Muscle of back (tissue), 3 donors: ENCODE measurements at regions not wholly inside any gene's neighbourhood (a gene's known extent, or its start where the extent isn't known, plus 50 kb on each side); places are given as distances from the start of the nearest gene placed in this dataset.

Experiments used
- DNase-seq, 3 donors: peaks; one replicate each; pipeline versions ENCODE4 v3.0.0 to v3.0.0-alpha.2; 2013

DNA sequence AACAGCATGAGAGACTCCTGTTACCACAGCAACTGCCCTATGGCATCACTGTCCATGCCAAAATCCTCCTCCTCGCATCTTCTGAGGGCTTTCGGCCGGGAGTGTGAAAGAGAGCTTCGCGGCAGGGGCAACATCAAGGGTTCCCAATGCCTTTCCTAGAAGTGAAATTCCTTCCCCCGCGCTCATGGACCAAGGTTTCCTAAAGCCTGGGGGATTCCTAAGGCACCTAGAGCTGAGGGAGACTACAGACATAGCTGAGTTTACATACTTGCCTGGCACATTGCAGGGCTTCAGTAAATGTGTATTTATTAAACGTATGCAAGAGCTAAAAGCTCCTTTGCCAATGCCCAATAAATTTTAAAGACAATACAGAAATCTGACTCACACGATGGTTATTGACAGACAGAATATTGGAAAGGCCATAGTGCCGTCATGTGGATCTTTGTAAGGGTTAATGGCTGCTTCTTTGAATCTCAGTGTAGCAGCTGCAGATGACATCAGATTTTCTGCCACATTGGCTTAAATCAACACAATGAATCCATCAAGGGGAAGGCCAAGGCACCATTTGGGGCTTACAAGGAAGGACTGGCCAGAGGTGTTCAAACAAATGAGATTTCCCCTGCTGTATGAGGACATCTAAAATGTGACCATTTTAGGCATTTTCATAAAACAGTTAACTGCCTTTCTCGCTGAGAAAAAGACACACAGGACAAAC lies 281.2 kb upstream of the JARID2 start:
- peak in 2 of 3 donors; percentile 20 to 57 for DNase-seq

DNA sequence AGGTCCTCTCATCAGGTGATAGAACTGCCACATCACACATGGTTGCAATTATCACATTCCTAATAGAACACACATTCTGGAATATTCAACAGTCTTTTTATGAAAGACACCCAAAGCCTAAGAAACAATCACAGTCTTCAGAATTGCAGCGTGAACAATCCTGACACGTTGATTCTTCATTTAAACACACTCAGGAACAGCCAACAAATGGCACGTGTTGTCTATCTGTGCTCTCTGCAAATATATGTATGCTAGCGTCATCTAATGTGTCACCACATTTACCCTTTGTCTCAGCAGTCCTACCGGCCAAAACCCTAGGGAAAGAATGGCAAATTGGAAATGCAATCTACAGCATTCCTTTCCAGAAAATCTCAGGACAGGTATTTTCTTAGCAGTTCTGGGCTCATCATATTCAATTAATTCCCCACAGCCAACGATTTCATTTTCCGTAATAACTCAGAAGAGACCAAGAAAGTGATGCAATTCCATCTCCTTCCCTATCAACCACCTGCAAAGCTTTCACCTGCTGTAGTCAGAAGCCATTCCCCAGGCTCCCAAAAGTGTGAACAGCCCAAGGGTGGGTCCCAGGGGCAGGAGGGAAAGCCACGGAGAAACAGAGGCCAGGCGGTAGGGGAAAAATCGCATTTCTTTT lies 280.3 kb upstream of the JARID2 start:
- DNase-seq = peak in 2 of 3 donors; percentile 11 to 48

DNA sequence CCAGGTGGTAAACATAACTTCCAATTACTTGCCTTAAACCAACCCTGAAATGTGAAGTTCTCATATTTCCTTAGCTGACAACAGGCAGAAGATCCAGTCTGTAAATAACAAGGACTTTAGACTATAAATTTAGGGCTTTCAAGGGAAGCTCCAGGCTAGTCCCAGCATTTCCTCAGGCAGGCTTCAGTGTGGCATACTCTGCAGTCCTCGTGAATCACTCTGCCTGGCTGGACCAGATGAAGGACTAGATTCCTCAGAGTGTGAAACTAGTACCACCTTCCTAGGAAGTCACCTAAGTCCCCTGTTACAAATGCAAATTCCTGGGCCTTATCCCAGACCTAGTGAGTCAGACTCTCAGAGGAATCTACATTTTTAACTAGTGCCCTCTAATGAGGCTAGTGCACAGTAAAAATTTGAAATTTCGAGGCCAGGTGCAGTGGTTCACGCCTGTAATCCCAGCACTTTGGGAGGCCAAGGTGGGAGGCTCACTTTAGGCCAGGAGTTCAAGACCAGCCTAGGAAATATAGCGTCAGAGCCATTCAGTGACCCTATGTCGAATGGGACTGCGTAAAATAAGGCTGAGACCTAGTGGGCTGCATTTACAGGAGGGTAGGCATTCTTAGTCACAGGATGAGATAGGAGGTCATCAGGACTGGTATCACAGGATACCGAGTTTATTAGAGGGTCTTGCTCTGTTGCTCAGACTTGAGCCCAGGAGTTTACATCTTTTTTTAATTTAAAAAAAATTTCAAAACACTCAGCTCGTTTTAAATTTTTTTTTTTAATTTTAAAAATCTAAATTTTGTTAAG lies 279.6 kb upstream of the JARID2 start:
- no peak for DNase-seq

DNA sequence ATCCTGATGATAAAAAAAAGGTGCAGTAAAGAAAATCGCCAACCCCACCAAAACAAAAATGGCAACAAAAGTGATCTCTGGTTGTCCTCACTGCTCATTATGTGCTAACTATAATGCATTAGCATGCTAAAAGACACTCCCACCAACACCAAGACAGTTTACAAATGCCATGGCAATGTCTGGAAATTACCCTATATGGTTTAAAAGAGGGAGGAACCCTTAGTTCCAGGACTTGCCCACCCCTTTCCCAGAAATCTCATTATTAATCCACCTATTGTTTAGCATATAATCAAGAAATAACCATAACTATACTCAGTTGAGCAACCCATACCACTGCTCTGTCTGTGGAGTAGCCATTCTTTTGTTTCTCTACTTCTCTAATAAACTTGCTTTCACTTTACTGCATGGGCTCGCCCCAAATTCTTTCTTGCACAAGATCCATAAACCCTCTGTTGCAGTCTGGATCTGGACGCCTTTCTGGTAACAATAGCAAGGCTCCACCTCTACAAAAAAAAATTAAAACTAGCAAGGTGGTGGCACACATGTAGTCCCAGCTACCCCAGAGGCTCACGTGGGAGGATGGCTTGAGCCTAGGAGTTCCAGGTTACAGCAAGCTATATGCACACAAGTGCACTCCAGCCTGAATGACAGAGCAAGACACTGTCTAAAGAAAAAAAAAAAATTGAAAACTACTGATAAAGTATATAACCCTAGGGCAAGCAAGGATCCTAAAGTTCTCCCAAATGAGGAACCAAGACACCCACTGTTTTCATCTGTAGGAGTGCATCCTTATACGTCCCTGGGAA lies 278.8 kb upstream of the JARID2 start:
- DNase-seq = no peak

DNA sequence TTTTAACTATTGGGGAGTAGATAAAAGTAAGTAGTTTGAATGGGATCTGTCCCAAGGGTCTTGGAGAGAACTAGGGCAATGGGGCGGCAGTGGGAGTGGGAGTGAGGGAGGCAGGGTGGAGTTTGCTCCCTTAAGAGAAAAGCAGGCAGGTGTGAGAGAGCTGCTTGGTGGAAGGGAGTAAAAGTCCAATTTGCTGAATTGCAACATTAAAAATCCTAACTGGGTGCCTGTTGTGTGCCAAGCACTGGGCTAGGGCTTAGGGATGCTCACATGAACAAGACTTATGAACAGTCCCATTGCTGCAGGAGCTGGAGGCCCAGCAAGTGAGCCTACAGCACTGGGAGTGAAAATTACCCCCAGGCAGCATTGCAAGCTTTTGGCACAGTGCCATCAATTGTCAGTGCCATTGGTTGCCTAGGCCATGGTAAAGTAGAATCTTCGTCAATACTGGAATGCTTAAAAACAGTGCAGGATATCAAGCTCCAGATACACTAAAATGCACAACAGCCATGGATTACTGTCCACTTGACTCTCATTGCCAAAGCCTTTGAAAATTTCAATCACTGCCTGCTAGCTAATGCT lies 277.7 kb upstream of the JARID2 start:
- no peak for DNase-seq

DNA sequence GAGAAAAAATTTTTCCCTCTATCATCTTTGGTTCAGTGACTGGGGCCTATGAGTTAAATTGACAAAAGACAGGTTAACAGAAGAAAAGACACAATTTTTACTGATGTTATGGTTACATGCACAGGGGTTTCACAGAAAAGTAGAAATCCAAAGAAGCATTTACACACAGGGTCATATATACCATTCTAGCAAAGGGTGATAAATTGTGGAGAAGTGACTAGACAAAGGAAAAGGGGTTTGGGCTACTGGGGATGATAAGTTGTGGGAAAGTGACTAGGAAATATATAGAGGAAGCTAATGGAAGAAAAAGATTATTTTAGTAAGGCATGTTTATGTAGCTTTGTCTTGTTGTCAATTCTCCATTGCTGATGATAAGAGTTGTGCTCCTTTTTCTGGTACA lies 276.7 kb upstream of the JARID2 start:
- DNase-seq = no peak

DNA sequence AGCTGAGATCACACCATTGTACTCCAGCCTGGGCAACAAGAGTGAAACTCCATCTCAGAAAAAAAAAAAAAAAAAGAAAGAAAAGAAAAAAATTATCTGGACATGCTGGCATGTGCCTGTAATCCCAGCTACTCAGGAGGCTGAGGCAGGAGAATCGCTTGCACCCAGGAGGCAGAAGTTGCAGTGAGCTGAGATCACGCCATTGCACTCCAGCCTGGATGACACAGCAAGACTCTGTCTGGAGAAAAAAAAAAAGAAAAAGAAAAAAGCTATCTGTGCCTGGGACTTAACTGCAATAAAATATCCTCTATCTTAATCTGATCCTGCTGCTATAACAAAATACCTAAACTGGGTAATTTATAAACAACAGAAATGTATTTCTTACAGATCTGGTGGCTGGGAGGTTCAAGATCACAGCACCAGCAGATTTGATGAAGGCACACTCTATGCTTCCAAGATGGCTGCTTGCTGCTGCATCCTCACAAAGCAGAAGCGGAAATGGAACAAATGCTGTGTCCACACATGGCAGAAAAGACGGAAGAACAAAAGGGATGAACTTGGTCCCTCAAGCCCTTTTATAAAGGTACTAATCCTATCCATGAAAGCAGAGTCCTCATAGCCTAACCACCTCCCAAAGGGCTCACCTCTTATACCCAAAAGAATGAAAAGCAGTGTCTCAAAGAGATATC lies 273.3 kb upstream of the JARID2 start:
- DNase-seq = no peak

DNA sequence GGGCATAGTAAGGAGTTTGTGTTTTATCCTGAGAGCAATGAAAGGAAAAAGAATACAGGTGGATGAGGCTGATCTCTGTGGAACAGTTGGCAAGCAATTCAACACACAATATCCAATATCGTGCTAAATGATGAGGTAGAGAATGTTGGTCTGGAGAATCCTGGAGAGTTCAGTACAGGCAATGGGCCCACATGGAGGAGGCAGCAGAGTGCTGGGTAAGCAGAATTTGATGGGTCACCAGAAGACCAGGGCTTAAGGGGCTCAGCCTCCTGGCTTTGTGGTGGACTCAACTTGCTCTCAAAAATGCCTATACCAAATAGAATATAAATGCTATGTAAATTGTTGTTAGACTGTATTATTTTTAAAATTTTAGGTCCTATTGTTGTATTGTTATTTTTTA lies 271.5 kb upstream of the JARID2 start:
- no peak for DNase-seq

DNA sequence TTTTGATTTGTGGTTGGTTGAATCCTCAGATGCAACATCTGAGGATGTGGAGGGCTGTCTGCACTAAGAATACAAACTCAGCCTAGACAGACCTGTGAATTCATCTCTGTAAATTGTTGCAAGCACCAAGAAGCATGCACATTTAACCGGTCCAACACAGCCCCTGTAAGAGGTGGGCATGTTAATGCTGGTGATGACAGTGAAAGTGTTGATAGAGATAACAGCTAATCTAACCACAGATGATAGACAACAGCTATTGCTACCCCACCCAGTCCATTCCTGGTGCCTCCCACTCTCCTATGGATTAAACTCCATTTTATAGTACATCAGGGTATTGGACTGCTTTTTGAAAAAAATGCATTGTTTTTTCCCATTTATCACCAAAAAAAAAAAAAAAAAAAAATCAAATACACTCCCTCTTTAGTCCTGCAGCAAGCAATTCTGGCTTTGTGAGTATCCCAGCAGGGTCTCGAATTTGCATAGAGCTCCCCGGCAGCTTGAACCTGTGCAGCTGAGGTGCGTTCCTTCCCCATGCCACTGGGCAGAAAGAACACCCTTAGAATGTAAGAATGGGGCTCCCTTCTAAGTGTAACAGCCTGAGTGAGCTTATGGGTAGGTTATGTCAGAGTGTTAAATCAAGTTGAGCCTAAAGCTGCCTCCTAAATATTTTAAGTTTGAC lies 270.9 kb upstream of the JARID2 start:
- no peak for DNase-seq

DNA sequence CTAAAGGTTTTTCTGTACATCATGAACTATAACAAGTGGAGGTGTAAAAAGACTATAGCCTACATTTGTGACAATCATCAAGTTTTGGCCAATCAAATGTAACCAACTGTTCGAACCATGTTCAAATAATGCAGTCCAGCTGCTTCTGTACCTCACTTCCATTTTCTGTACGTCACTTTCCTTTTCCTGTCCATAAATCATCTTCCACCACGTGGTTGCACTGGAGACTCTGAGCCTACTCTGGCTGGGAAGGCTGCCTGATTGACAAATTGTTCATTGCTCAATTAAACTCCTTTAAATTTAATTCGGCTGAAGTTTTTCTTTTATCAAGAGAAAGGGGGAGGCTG lies 270.4 kb upstream of the JARID2 start:
- DNase-seq = no peak

DNA sequence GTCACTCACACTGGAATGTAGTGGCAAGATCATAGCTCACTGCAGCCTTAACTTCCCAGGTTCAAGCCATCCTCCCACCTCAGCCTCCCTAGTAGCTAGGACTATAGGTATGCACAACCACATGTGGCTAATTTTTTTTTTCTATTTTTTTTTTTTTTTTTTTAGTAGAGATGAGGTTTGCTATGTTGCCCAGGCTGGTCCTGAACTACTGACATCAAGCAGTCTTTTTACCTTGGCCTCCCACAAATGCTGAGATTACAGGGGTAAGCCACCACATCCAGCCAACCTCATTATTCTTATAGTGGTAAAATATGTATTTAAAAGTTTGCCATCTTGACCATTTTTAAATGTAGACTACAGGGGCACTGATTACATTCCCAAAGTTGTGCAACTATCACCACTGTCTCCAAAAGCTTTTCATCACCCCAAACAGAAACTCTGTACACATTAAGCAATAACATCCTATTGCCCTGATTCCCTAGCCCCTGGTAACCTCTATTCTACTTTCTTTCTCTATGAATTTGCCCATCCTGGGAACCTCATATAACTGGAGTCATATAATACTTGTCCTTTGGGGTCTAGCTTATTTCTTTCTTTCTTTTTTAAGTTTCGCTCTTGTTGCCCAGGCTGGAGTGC lies 268.0 kb upstream of the JARID2 start:
- DNase-seq = no peak

DNA sequence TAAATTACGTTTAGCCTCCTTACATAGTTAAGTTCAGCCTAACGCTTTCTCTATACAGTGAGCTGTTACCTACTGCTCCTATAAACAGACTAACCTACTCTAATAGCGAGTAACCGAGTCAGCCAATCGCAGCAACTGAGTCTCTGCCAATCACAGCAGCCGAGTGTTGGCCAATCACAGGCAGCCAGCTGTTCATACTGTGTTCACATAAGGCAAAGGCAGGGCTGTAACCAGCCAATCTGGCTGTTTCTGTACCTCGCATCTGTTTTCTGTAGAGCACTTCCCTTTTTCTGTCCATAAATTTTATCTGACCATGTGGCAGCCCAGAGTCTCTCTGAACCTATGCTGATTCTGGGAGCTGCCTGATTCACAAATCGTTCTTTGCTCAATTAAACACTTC lies 263.9 kb upstream of the JARID2 start:
- DNase-seq = no peak

DNA sequence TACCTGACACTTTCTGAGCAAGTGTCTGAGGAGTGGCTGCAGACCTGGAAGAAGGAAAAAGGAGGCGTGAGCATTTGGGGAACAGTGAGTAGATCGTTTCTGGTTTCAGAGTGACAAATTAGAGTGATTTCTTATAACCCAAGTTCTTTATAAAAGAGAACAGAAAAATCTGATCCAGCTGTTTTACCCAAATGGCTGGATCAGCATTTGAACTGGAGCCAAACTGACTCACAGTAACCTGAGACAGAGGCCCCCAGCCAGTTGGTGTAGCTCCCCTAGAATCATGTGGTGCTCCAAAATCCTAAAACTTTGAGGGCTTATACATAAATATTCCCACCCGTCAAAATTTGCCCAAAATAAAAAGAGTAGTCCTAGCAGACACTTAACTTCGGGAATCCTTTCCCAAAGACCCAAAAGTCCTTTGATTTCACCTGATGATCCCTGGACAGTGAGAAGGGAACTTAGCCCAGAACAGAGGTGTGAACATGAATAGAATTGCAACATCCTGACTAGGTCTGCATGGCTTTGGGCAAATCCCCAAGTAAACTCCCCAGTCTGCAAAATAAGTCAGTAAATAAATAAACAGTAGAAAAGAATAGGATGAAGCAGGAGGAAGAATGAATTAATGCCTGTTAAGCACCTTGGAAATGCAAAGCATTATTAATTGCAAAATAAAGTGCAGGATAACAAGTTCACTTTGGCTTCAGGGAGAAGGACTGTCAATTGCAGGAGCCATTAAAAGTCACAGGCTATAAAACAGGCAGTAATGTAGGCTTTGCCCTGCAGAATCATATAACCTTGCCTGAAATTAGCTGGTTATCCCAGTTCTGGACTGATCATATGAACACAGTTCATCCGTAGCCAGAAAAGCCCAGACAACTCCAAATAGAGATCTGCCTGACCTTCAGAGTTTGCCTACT lies 262.0 kb upstream of the JARID2 start:
- no peak for DNase-seq

DNA sequence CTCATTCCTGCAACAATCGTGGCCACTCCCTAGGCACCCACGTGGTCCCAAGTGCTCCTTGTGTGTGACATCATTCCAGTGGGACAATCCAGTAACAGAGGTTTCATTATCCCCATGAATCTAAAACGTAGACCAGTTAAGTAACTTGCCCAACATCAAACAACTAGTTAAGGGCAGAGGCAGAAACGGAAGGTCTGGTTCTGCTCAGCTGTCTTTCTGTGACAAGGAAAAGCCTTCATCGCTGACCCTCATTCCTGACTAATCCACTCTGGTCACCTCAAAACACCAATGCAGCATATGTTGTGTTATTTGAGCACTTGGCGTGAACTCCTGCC lies 261.4 kb upstream of the JARID2 start:
- peak in 2 of 3 donors; percentile 13 to 49 for DNase-seq

DNA sequence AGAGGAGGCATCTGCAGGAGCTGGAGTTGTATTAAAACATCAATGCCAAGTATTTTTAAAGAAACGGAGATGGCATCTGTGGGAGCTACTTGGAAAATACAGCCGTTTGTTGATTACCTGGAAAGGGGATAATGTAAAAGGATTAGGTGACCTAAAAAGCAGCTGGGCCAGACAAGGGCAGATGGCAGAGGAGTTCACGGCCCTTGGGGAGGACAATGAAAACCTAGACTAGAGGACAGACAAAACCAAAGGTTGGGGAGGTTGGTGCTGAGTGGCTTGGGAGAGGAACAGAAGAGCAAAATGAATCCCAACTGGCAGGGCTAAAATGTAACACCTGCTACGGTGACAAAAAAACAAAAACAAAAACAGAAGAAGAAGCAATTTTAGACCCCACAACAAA lies 260.5 kb upstream of the JARID2 start:
- DNase-seq = no peak

DNA sequence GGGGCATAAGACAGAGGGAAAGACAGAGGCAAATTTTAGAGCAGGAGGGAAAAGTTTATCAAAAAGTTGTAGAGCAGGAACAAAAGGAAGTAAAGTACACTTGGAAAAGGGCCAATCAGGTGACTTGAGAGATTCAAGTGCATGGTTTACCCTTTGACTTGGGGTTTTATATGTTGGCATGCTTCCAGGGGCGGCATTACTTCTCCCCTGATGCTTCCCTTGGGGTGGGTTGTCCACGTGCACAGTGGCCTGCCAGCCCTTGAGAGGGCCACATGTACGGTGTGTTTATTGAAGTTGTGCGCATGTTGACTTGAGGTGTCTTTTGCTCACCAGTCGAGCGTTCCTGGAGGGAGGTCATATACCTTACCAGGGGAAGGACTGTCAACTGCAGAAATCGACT lies 259.5 kb upstream of the JARID2 start:
- no peak for DNase-seq

DNA sequence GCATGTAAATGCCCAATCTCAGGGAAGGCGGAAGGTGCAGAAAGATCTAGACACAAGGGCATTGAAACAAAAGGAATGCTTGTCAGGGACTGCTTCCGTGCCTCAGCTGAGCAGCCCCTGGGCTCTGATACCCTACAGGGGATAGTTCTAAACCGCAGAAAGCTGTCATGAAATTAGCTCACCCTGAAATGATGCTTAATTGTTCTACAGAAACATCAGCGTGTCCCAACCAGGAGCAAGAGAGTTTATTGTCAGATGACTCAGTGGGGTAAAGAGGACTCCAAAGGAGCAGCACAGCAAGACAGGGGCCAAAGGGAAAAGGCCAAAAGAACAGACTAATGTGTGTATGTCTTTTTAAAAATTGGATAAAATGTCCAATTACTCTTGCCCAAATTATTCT lies 258.4 kb upstream of the JARID2 start:
- DNase-seq = no peak

DNA sequence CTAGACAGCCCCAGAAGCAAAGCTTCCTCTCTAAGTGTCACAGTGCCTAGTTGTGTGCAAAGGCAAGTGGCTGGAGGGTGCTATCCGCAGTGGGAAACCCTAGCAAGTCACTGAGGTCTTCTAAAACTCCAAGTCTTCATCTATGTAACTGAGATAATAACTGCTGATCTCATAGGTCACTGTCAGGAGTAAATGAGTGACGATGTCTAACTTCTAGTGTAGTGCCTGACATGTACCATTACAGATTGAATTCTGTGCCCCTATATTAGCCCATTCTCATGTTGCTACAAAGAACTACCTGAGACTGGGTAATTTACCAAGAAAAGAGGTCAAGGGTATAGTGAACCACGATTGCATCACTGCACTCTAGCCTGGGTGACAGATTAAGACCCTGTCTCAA lies 253.5 kb upstream of the JARID2 start:
- DNase-seq = no peak

DNA sequence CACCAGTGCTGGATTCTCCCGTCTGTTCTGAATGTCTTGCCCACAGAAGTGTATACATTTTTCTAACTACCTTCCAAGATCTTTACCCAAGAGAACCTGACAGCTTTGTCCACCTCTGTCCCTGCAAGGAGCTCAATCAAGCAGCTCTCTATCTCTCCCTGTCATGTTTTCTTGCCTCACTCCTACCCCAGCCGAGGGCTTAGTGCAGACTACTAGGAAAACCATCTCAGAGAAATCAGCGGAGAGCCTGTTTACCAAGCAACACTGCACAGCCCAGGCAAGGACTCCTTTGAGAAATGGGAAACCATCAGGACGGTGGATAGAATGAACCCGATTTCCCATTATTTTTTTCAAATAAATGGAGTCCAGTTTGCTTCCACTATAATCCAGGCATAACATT lies 250.7 kb upstream of the JARID2 start:
- no peak for DNase-seq
